HFFc6 (cell line): ENCODE measurements at regions not wholly inside any gene's neighbourhood (a gene's known extent, or its start where the extent isn't known, plus 50 kb on each side); places are given as distances from the start of the nearest gene placed in this dataset.

Experiments
- DNase-seq: peaks from one replicate; pipeline ENCODE4 v3.0.0-alpha.2; 2018
- H3K27ac Mint-ChIP-seq: 2 replicates; pipeline ENCODE4 v1.8.0; 2020; ENCODE audit warnings: mild to moderate bottlenecking, mixed read lengths
- H3K27me3 Mint-ChIP-seq: 2 replicates; pipeline ENCODE4 v1.8.0; 2021; ENCODE audit warnings: mild to moderate bottlenecking, moderate library complexity, mixed read lengths; ENCODE audit not compliant: insufficient read depth
- H3K36me3 Mint-ChIP-seq: 2 replicates; pipeline ENCODE4 v1.8.0; 2021; ENCODE audit warnings: low read depth, mixed read lengths
- H3K4me1 Mint-ChIP-seq: 2 replicates; pipeline ENCODE4 v1.8.0; 2020; ENCODE audit warnings: low read depth, mixed read lengths
- H3K4me3 Mint-ChIP-seq: 2 replicates; pipeline ENCODE4 v1.8.0; 2020; ENCODE audit warnings: mild to moderate bottlenecking, moderate library complexity, mixed read lengths
- H3K9me3 Mint-ChIP-seq: 2 replicates; pipeline ENCODE4 v1.8.0; 2020; ENCODE audit warnings: mild to moderate bottlenecking, mixed read lengths
- CTCF ChIP-seq: fragments of 200-600 bp; sonication (generic); IDR thresholded peaks from 2 replicates; pipeline ENCODE4 v1.5.0; 2021; ENCODE audit warnings: antibody characterized with exemption, mild to moderate bottlenecking

- no peaks in the 10 kb centered on the region for H3K36me3 Mint-ChIP-seq
- H3K9me3 Mint-ChIP-seq = no peaks in the 10 kb centered on the region
- no peak overlapping the region for H3K4me3 Mint-ChIP-seq
- no peak for DNase-seq
- H3K27me3 Mint-ChIP-seq = peaks cover 1% of the 10 kb centered on the region; the same call in 1 of the 2 replicates
- H3K4me1 Mint-ChIP-seq = no peaks in the 10 kb centered on the region
- H3K27ac Mint-ChIP-seq = no peak overlapping the region
- TF ChIP-seq CTCF = no peak
Measured at GRCh38 chr2:138218397-138218796, 254.1 kb downstream of the HNMT start.

GRCh38 chr2:138219961-138220360 is 255.7 kb downstream of the HNMT start:
- no peak for DNase-seq
- Mint-ChIP-seq H3K27me3 (peaks cover 1% of the 10 kb centered on the region), H3K36me3 (no peaks in the 10 kb centered on the region), H3K4me1 (no peaks in the 10 kb centered on the region), H3K27ac (no peak overlapping the region), H3K4me3 (no peak overlapping the region), H3K9me3 (no peaks in the 10 kb centered on the region)
- TF ChIP-seq CTCF = no peak

- no peaks in the 10 kb centered on the region for H3K4me1 Mint-ChIP-seq
- H3K27me3 Mint-ChIP-seq = peaks cover 1% of the 10 kb centered on the region
- no peak overlapping the region for H3K27ac Mint-ChIP-seq
- TF ChIP-seq CTCF = no peak
- no peak overlapping the region for H3K4me3 Mint-ChIP-seq
- no peak for DNase-seq
- H3K9me3 Mint-ChIP-seq = no peaks in the 10 kb centered on the region
- H3K36me3 Mint-ChIP-seq = no peaks in the 10 kb centered on the region
Measured at GRCh38 chr2:138221358-138221757, 257.1 kb downstream of the HNMT start.

GRCh38 chr2:138223319-138223718 is 259.0 kb downstream of the HNMT start:
- H3K27ac Mint-ChIP-seq = no peak overlapping the region
- H3K27me3 Mint-ChIP-seq = peaks cover 1% of the 10 kb centered on the region
- no peaks in the 10 kb centered on the region for H3K4me1 Mint-ChIP-seq
- DNase-seq = no peak
- H3K36me3 Mint-ChIP-seq = no peaks in the 10 kb centered on the region
- no peak for TF ChIP-seq CTCF
- no peaks in the 10 kb centered on the region for H3K9me3 Mint-ChIP-seq
- no peak overlapping the region for H3K4me3 Mint-ChIP-seq

- Mint-ChIP-seq H3K4me3 (no peak overlapping the region), H3K9me3 (no peaks in the 10 kb centered on the region), H3K27ac (no peak overlapping the region), H3K4me1 (no peaks in the 10 kb centered on the region), H3K27me3 (peaks cover 1% of the 10 kb centered on the region), H3K36me3 (no peaks in the 10 kb centered on the region)
- no peak for TF ChIP-seq CTCF
- no peak for DNase-seq
Measured at GRCh38 chr2:138227195-138227594, 262.9 kb downstream of the HNMT start.

- Mint-ChIP-seq H3K27me3 (no peaks in the 10 kb centered on the region; the same call in 1 of the 2 replicates), H3K9me3 (no peaks in the 10 kb centered on the region), H3K4me3 (no peak overlapping the region), H3K4me1 (no peaks in the 10 kb centered on the region), H3K36me3 (no peaks in the 10 kb centered on the region), H3K27ac (no peak overlapping the region)
- no peak for DNase-seq
- no peak for TF ChIP-seq CTCF
Measured at GRCh38 chr2:138228101-138228500, 263.8 kb downstream of the HNMT start.
